A549 (cell line): ENCODE measurements at regions not wholly inside any gene's neighbourhood (a gene's known extent, or its start where the extent isn't known, plus 50 kb on each side); places are given as distances from the start of the nearest gene placed in this dataset.

Source experiments
- ATAC-seq, 2 experiments: fragments of 200-7000 bp in 1 of 2; fragments of >200 bp in 1 of 2; cut with Nextera tagmentation in 1 of 2; cut with Tn5 transposase in 1 of 2; 3 replicates each; pipeline versions ENCODE4 v1.8.0 to v1.9.1; 2018 to 2020; ENCODE audit warnings: mild to moderate bottlenecking in 1 of 2, moderate library complexity in 1 of 2
- CTCF ChIA-PET: fragments of 300-600 bp; sonication (Branson Sonifier 250); formaldehyde crosslinking; extraction: SDS; loops from one replicate; lab custom pipeline; 2021; ENCODE audit warnings: antibody characterized with exemption, inconsistent platforms; lab: Yijun Ruan, JAX
- POLR2A ChIA-PET: fragments of 350-600 bp; formaldehyde crosslinking; extraction: SDS; loops from one replicate; lab custom pipeline; 2021; ENCODE audit warnings: antibody characterized with exemption, inconsistent platforms; lab: Yijun Ruan, JAX
- DNase-seq, 2 experiments: peaks; one replicate each; pipeline versions ENCODE4 v3.0.0 to v3.0.0-alpha.2; 2011 to 2016; ENCODE audit warnings: low read depth in 1 of 2, low spot score in 1 of 2
- FAIRE-seq: peaks from 2 replicates; lab custom pipeline; 2011; peaks lifted over from hg19 to GRCh38; lab: Jason Lieb, UNC
- H3K27ac ChIP-seq, 2 experiments: fragments of >200 bp; sonication (Bioruptor Twin); formaldehyde crosslinking; 3 replicates each; pipeline ENCODE4 v1.5.1; 2016 to 2017
- H3K4me1 ChIP-seq: fragments of >200 bp; sonication (Bioruptor Twin); formaldehyde crosslinking; 3 replicates; pipeline ENCODE4 v1.6.1; 2016
- H3K4me2 ChIP-seq: fragments of >200 bp; sonication (Bioruptor Twin); formaldehyde crosslinking; 3 replicates; pipeline ENCODE4 v1.6.1; 2016
- H3K4me3 ChIP-seq: fragments of >200 bp; sonication (Bioruptor Twin); formaldehyde crosslinking; 3 replicates; pipeline ENCODE4 v1.5.1; 2016
- H3K9me3 ChIP-seq: fragments of >200 bp; sonication (Bioruptor Twin); formaldehyde crosslinking; 3 replicates; pipeline ENCODE4 v1.6.1; 2016
- ATOH8 ChIP-seq: fragments of 250-450 bp; sonication (Bioruptor Pico); IDR thresholded peaks from 2 replicates; pipeline ENCODE4 v1.5.0; 2020; ENCODE audit warnings: low read depth, mild to moderate bottlenecking, moderate library complexity
- BCL3 ChIP-seq: fragments of >200 bp; sonication (Bioruptor Twin); formaldehyde crosslinking; IDR thresholded peaks from 3 replicates; pipeline ENCODE4 v1.6.1; 2016
- CBX8 ChIP-seq: fragments of 200-600 bp; sonication (generic); IDR thresholded peaks from 2 replicates; pipeline ENCODE4 v1.6.1; 2016
- CHD2 ChIP-seq: fragments of 150-350 bp; IDR thresholded peaks from 2 replicates; pipeline ENCODE4 v1.6.1; 2014; ENCODE audit warnings: low read length; ENCODE audit not compliant: partially characterized antibody
- CTCF ChIP-seq: fragments of >200 bp; sonication (Bioruptor Twin); formaldehyde crosslinking; IDR thresholded peaks from 3 replicates; pipeline ENCODE4 v1.5.1; 2016
- E2F6 ChIP-seq: IDR thresholded peaks from 2 replicates; pipeline ENCODE4 v1.6.1; 2012; ENCODE audit warnings: low read depth, borderline replicate concordance
- EHF ChIP-seq: fragments of 250-450 bp; sonication (Bioruptor Pico); IDR thresholded peaks from 2 replicates; pipeline ENCODE4 v1.5.0; 2020; ENCODE audit warnings: mild to moderate bottlenecking
- FOSL2 ChIP-seq, 2 experiments: fragments of 450-650 bp in 1 of 2; fragments of >200 bp in 1 of 2; sonication (Bioruptor Twin) in 1 of 2; formaldehyde crosslinking; IDR thresholded peaks; 2 replicates each; pipeline versions ENCODE4 v1.5.0 to v1.6.1; 2016 to 2020; ENCODE audit warnings: mild to moderate bottlenecking in 1 of 2, moderate library complexity in 1 of 2
- GATA3 ChIP-seq: IDR thresholded peaks from 2 replicates; pipeline ENCODE4 v1.6.1; 2012; ENCODE audit warnings: borderline replicate concordance
- HEYL ChIP-seq: fragments of 250-450 bp; sonication (Bioruptor Pico); IDR thresholded peaks from 2 replicates; pipeline ENCODE4 v1.8.0; 2021; ENCODE audit warnings: mild to moderate bottlenecking, moderate library complexity
- HMGXB4 ChIP-seq: fragments of 250-450 bp; sonication (Bioruptor Pico); IDR thresholded peaks from 2 replicates; pipeline ENCODE4 v1.5.0; 2021; ENCODE audit warnings: mild to moderate bottlenecking, moderate library complexity, borderline replicate concordance
- HOXB13 ChIP-seq: fragments of 250-450 bp; sonication (Bioruptor Pico); IDR thresholded peaks from 2 replicates; pipeline ENCODE4 v1.5.0; 2020; ENCODE audit warnings: low read depth, mild to moderate bottlenecking, moderate library complexity
- HOXB5 ChIP-seq: fragments of 250-450 bp; sonication (Bioruptor Pico); IDR thresholded peaks from 2 replicates; pipeline ENCODE4 v1.5.0; 2020; ENCODE audit warnings: mild to moderate bottlenecking, moderate library complexity
- JUNB ChIP-seq: fragments of >200 bp; sonication (Bioruptor Twin); formaldehyde crosslinking; IDR thresholded peaks from 2 replicates; pipeline ENCODE4 v1.6.1; 2016
- KDM1A ChIP-seq: fragments of 200-600 bp; sonication (generic); IDR thresholded peaks from 2 replicates; pipeline ENCODE4 v1.6.1; 2016; ENCODE audit warnings: low read depth, mild to moderate bottlenecking
- NFE2L2 ChIP-seq: fragments of 150-350 bp; conservative IDR thresholded peaks from 2 replicates; pipeline ENCODE4 v1.6.1; 2014; ENCODE audit warnings: low read length
- PBX3 ChIP-seq: IDR thresholded peaks from 2 replicates; pipeline ENCODE4 v1.6.1; 2012
- POLR2A ChIP-seq: IDR thresholded peaks from 2 replicates; pipeline ENCODE4 v1.6.1; 2012; ENCODE audit warnings: mild to moderate bottlenecking, low read length
- POLR2AphosphoS2 ChIP-seq: conservative IDR thresholded peaks from 2 replicates; pipeline ENCODE4 v1.6.1; 2012; ENCODE audit warnings: low read length, improper control_type of control experiment, inconsistent platforms
- RAD21 ChIP-seq, 2 experiments: fragments of >200 bp in 1 of 2; sonication (Bioruptor Twin) in 1 of 2; formaldehyde crosslinking in 1 of 2; IDR thresholded peaks in 1 of 2; conservative IDR thresholded peaks in 1 of 2; 2 replicates in 1 of 2; 3 replicates in 1 of 2; pipeline ENCODE4 v1.6.1; 2012 to 2018; ENCODE audit warnings: inconsistent platforms in 1 of 2
- REST ChIP-seq: fragments of 200-600 bp; sonication (generic); IDR thresholded peaks from 2 replicates; pipeline ENCODE4 v1.6.1; 2016; ENCODE audit warnings: antibody characterized with exemption, mild to moderate bottlenecking, moderate library complexity
- RFX5 ChIP-seq: fragments of 450-650 bp; IDR thresholded peaks from 2 replicates; pipeline ENCODE4 v1.7.1; 2014; ENCODE audit warnings: antibody characterized with exemption, mild to moderate bottlenecking, moderate library complexity
- TP53 ChIP-seq: fragments of 250-450 bp; sonication (Bioruptor Pico); IDR thresholded peaks from 2 replicates; pipeline ENCODE4 v1.5.0; 2021; ENCODE audit warnings: mild to moderate bottlenecking, moderate library complexity
- WGBS: methylation state at CpG from one replicate; pipeline ENCODE4 v1.1.6; 2017; ENCODE audit errors: missing lambda C conversion rate; 5-methylcytosine and 5-hydroxymethylcytosine counted together

- H3K9me3 ChIP-seq: no peaks in the 10 kb centered on the region
- H3K4me1 ChIP-seq: no peaks in the 10 kb centered on the region
- DNase-seq (no peak), ATAC-seq (no peak), FAIRE-seq (no peak)
- POLR2A ChIA-PET: no interaction called here
- TF ChIP-seq CTCF: no peak
- TF ChIP-seq HMGXB4 (CRISPR knock-in tag): no peak
- no peak for TF ChIP-seq POLR2AphosphoS2
- TF ChIP-seq CHD2: no peak
- no peak for TF ChIP-seq JUNB
- CTCF ChIA-PET: interaction anchor here (1.3 kb wide), 1 partner anchor 14 kb away, joined by 3 read pairs; no protein-coding TSS in a partner anchor
- no peak overlapping the region for H3K4me3 ChIP-seq
- 4% methylated on average over 1 of the region's 1 CpG for WGBS
- no peak overlapping the region for H3K27ac ChIP-seq
- no peak overlapping the region for H3K4me2 ChIP-seq
Observed at GRCh38 chr2:17229414-17229813, 288.8 kb downstream of the RAD51AP2 start.

GRCh38 chr2:17228461-17228860 lies 289.8 kb downstream of the RAD51AP2 start:
- ChIA-PET POLR2A (no interaction called here), CTCF (interaction anchor here (1.3 kb wide), 1 partner anchor 15 kb away, joined by 3 read pairs; no protein-coding TSS in a partner anchor)
- FAIRE-seq: no peak
- TF ChIP-seq EHF (no peak), KDM1A (no peak), FOSL2 (IDR thresholded peaks at IDR 0.05) (no peak), FOSL2 (CRISPR knock-in tag; IDR thresholded peaks at IDR 0.05) (no peak), GATA3 (no peak), E2F6 (no peak), NFE2L2 (no peak), ATOH8 (CRISPR knock-in tag) (no peak), RFX5 (no peak), PBX3 (no peak), RAD21 (conservative IDR thresholded peaks at IDR 0.05 in 1 of 2, IDR thresholded peaks at IDR 0.05 in 1 of 2) (no peak), CBX8 (no peak), HEYL (CRISPR knock-in tag) (no peak), POLR2A (no peak)
- H3K4me3 ChIP-seq: no peak overlapping the region
- DNase-seq: no peak
- H3K27ac ChIP-seq: no peak overlapping the region
- 56% methylated on average over 6 of the region's 6 CpGs for WGBS
- no peaks in the 10 kb centered on the region for H3K4me1 ChIP-seq
- ATAC-seq: no peak
- H3K9me3 ChIP-seq: no peaks in the 10 kb centered on the region
- H3K4me2 ChIP-seq: no peak overlapping the region

GRCh38 chr2:17227856-17228255 lies 290.4 kb downstream of the RAD51AP2 start:
- 31% methylated on average over 5 of the region's 5 CpGs for WGBS
- ChIA-PET CTCF (no interaction called here), POLR2A (no interaction called here)
- DNase-seq: no peak
- no peaks in the 10 kb centered on the region for H3K4me1 ChIP-seq
- H3K4me3 ChIP-seq: no peak overlapping the region
- no peaks in the 10 kb centered on the region for H3K9me3 ChIP-seq
- no peak for ATAC-seq
- no peak overlapping the region for H3K27ac ChIP-seq
- FAIRE-seq: no peak
- no peak overlapping the region for H3K4me2 ChIP-seq
- TF ChIP-seq HOXB5 (CRISPR knock-in tag) (no peak), REST (no peak), BCL3 (no peak), TP53 (CRISPR knock-in tag) (no peak), RFX5 (no peak), HOXB13 (CRISPR knock-in tag) (no peak)
